ENCODE measurements at regions not wholly inside any gene's neighbourhood (a gene's known extent, or its start where the extent isn't known, plus 50 kb on each side); places are given as distances from the start of the nearest gene placed in this dataset.

DNA sequence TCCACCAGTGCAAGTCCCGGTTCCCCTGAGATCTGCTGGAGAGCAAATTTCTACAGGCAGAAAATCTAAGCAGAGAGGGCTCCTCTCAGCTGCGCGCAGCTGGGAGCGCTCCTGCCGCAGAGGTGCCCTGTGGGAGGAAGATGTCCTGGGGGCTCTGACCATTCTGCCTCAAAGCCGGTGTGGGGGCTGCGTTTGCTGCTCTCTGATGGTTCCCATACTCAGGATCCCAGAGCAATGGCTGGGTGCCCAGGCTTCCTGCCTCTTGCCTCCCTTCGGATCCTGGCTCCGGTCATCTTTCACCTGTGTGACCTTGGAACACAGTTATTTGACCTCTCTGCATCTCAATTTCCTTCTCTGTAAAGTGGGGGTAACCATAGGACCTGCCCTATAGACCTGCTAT lies 434.2 kb downstream of the ZNF521 start:
- no peak overlapping the region for H3K27ac Mint-ChIP-seq
- H3K9me3 Mint-ChIP-seq: no peaks in the 10 kb centered on the region
- peaks cover 4% of the 10 kb centered on the region for H3K27me3 Mint-ChIP-seq
- no peak overlapping the region for H3K4me3 Mint-ChIP-seq
- no peaks in the 10 kb centered on the region for H3K4me1 Mint-ChIP-seq
- no peaks in the 10 kb centered on the region for H3K36me3 Mint-ChIP-seq

DNA sequence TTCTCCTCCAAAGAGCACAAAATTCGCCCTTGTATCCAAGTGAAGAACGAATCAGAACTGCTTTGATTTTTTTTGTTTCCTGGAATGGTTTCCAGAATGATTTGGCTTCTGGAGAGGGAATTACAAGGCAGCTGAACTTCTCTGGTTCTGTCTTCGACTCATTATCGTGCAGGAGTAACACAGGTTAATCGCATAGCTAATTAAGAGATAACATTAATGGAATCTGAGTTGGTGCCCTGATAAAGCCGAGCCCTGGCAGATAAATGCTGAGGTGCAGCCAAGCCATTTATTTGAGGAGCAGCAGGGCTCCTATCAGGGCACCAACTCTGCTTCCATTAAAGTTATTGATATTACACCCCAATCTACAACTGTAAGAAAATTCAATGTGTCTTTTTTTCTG lies 433.7 kb downstream of the ZNF521 start:
- no peak overlapping the region for H3K4me3 Mint-ChIP-seq
- H3K4me1 Mint-ChIP-seq: no peaks in the 10 kb centered on the region
- H3K27me3 Mint-ChIP-seq: peaks cover 4% of the 10 kb centered on the region
- H3K27ac Mint-ChIP-seq: no peak overlapping the region
- no peaks in the 10 kb centered on the region for H3K9me3 Mint-ChIP-seq
- no peaks in the 10 kb centered on the region for H3K36me3 Mint-ChIP-seq

DNA sequence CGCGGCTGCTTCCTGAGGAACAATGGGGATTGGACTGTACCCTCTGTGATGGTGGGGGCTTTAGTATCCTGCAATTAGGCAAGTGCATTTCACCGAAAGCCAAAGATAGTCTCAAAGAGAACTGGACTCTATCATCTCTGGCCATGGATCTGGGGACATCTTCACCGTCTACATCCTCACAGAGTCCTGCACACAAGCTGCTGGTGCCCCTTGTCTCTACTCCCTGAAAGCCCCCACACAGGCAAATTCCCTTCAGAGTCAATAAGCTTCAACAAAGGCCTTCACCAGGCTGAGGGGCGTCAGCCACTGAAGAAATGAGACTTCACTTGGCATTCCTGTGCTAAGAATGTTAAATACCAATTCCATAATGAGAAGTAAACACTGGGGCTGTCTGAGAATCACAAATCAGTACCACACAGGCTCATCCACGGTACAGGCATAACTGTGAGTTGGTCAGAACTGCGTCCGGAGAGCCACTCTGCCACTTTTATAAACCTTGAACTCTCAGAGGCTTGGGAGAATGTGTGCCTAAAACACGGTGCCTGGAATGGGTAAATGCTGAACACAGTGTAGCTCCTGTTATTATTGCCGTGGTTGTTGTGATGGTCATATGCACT lies 432.7 kb downstream of the ZNF521 start:
- Mint-ChIP-seq H3K27me3 (peaks cover 6% of the 10 kb centered on the region), H3K36me3 (no peaks in the 10 kb centered on the region), H3K4me3 (no peak overlapping the region), H3K4me1 (no peaks in the 10 kb centered on the region), H3K9me3 (no peaks in the 10 kb centered on the region), H3K27ac (no peak overlapping the region)

DNA sequence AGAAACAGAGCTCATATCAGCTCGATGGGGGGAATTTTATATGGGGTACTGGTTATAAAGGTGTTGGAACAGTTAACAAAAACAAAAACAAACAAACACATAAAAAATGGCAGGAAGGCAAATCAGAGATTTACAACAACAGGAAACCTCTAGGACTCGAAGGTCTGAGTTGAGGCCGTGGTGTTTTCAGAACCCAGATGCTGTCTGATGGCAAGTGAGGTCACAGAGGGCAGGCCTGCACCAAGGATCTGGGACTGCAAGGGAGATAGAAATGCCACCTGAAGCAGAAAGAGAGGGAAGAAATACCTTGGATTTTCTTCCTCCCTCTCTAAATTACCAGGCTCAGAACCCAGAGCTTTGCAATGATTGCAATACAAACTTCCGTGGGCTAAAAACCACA lies 429.5 kb downstream of the ZNF521 start:
- no peaks in the 10 kb centered on the region for H3K4me1 Mint-ChIP-seq
- no peaks in the 10 kb centered on the region for H3K36me3 Mint-ChIP-seq
- H3K27me3 Mint-ChIP-seq: peaks cover 4% of the 10 kb centered on the region
- no peak overlapping the region for H3K4me3 Mint-ChIP-seq
- H3K27ac Mint-ChIP-seq: no peak overlapping the region
- H3K9me3 Mint-ChIP-seq: no peaks in the 10 kb centered on the region

DNA sequence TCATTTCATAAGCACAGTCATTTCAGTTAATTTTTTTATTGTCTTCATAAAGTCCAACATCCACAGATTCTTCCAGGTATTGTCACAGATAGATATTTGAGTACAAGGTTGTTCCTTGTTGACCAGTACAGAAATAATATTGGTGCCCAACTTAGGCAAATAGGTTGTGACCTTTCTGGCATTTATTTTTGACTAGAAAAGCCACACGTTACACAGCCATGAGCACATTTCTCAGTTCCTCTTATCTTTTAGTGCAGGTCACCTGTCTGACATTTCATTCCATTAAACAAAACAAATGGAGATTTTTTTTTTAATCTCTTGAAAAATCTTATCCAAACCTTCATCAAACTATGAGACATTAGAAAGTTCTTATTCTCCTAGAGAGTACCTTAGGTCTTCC lies 428.8 kb downstream of the ZNF521 start:
- no peaks in the 10 kb centered on the region for H3K4me1 Mint-ChIP-seq
- H3K36me3 Mint-ChIP-seq: no peaks in the 10 kb centered on the region
- H3K27me3 Mint-ChIP-seq: peaks cover 4% of the 10 kb centered on the region
- H3K4me3 Mint-ChIP-seq: no peak overlapping the region
- no peaks in the 10 kb centered on the region for H3K9me3 Mint-ChIP-seq
- no peak overlapping the region for H3K27ac Mint-ChIP-seq

DNA sequence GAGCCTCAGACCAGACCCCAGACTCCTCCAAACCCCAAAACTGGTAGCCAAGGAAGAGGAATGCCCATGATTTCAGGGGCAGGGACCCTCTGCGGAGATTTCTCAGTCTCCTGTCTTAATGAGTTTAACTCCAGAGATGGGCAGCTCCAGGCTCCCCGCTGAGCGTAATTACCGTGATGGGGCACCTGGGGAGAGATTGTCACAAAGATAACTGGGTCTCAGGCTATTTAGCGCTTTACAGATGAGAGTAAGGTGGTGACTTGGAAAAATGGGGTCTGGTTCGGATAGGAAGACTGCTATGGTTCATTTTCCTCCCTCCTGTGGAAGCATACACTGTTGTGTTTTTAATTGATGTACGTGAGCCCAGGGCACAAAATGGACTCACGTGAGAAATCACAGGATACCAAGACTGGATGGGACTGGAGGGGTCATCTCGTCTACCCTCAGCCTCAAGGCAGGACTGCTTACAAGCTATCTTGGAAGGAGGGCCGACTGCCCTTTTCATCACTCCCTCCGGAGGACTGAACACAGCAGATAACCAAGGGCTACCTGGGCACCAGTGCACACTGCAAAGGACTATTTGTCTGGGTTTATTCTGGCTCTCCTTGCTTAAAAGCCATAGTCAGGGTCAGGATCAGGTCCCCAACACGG lies 427.8 kb downstream of the ZNF521 start:
- no peaks in the 10 kb centered on the region for H3K36me3 Mint-ChIP-seq

DNA sequence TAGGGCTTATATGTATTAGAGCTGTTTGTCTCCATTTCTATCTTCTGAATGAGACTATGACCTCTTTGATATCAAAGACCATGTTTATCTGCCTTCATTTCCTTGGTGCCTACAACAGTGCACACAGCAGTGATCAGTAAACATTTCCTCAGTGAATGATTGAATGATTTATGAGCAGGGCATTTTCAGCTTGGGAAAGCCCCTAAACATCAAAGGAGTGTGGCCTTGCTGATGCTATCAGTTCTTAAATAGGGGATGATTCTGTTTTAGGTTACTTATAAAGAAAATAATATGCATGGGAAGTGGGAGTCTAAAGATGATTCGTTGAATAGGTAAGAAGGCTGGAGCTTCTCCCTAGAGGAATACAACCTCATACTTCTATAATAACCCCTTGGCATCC lies 425.3 kb downstream of the ZNF521 start:
- Mint-ChIP-seq H3K4me1 (no peaks in the 10 kb centered on the region), H3K27me3 (peaks cover 4% of the 10 kb centered on the region), H3K9me3 (no peaks in the 10 kb centered on the region), H3K27ac (no peak overlapping the region), H3K36me3 (no peaks in the 10 kb centered on the region), H3K4me3 (no peak overlapping the region)

More for the DNA sequence above, 427.8 kb downstream of the ZNF521 start:
- Mint-ChIP-seq H3K9me3 (no peaks in the 10 kb centered on the region), H3K27ac (no peak overlapping the region), H3K27me3 (peaks cover 3% of the 10 kb centered on the region), H3K4me3 (no peak overlapping the region), H3K4me1 (no peaks in the 10 kb centered on the region)

DNA sequence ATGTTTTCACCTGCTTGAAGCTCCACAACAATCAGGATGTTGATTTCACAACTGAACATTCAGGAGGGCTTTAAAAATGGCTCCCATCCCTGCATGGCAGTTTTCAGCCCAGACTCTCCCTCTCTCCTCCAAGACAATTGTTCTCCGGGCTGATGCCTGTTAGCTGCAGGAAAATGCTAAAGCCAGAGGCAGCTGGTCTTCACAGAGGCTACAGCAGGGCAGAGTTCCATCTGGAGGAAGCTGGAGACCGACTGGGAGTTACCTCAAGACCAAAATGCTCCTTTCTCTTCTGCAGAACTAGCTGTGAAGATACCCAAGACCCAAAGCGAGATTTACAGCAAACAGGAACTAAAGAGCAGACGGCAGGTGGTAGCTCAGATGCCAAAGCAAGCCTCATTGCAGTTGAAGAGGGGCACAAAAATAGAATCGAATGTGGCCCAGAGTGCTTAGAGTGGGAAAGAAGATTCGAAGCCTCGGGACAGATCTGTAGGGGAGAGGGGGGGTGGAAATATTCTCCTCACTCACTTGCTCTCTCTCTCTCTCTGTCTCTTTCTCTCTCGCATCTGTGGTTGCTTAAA lies 423.6 kb downstream of the ZNF521 start:
- no peaks in the 10 kb centered on the region for H3K4me1 Mint-ChIP-seq
- no peak overlapping the region for H3K4me3 Mint-ChIP-seq
- peaks cover 3% of the 10 kb centered on the region for H3K27me3 Mint-ChIP-seq
- H3K36me3 Mint-ChIP-seq: no peaks in the 10 kb centered on the region
- H3K9me3 Mint-ChIP-seq: no peaks in the 10 kb centered on the region
- no peak overlapping the region for H3K27ac Mint-ChIP-seq

DNA sequence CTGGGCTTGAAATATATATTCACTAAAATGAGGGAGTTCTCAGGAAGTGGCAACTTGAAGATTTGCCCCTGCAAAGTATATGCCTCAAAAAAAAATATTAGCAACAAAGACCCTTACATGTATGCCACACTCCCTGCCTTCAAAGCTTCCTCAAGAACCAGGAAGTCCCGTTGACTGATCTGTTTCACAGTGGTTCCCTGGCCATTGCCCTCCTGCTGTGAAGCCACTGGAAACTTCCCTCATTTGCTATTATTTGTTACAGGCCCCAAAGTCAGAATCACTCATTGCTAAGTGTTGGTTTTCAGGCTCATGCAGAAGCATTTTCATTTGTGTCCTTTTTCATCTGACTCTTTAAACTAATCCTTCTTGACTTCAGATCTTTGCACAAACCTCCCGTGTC lies 421.5 kb downstream of the ZNF521 start:
- Mint-ChIP-seq H3K4me3 (no peak overlapping the region), H3K9me3 (no peaks in the 10 kb centered on the region), H3K27me3 (peaks cover 3% of the 10 kb centered on the region), H3K4me1 (no peaks in the 10 kb centered on the region), H3K27ac (no peak overlapping the region), H3K36me3 (no peaks in the 10 kb centered on the region)

DNA sequence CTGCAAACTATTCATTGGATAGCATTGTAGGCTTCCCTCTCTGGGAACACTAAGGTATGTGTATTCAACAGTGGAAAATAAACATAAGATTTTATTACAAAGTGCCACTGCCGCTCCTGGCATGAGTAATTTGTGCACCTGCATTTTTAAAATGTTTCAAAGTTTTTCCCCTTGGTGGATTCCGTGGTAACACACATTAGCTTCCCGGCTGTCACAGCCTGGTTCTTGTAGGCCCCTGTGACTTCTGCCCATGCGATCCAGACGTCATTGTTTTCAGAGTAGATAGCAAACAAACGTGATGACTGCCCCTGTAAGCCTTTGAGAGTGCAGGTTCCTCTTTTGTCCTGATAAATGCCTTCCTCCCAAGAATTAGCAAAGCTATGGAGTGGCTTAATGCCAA lies 421.0 kb downstream of the ZNF521 start:
- Mint-ChIP-seq H3K36me3 (no peaks in the 10 kb centered on the region), H3K4me1 (no peaks in the 10 kb centered on the region), H3K4me3 (no peak overlapping the region), H3K9me3 (no peaks in the 10 kb centered on the region), H3K27ac (no peak overlapping the region), H3K27me3 (peaks cover 3% of the 10 kb centered on the region)

DNA sequence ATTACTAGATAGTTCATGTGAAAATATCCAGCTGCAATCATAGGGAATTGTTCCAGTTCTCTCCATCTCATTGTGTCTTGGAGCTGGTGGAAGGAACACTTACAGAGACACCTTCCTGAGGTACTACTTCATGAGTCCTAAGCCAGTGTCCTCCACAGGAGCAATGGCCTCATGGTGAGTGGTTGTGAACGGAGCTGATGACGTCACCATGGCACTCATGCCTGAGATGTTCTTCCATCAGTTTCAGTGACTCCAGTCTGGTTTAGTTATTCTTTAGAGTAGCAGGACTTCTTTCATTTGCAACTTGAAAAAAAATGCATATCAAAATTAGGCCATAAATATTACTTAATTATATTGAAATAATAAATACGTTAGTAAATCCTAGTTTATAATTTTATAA lies 418.6 kb downstream of the ZNF521 start:
- Mint-ChIP-seq H3K9me3 (no peaks in the 10 kb centered on the region), H3K27me3 (peaks cover 1% of the 10 kb centered on the region), H3K4me3 (no peak overlapping the region), H3K27ac (no peak overlapping the region), H3K36me3 (no peaks in the 10 kb centered on the region), H3K4me1 (no peaks in the 10 kb centered on the region)

DNA sequence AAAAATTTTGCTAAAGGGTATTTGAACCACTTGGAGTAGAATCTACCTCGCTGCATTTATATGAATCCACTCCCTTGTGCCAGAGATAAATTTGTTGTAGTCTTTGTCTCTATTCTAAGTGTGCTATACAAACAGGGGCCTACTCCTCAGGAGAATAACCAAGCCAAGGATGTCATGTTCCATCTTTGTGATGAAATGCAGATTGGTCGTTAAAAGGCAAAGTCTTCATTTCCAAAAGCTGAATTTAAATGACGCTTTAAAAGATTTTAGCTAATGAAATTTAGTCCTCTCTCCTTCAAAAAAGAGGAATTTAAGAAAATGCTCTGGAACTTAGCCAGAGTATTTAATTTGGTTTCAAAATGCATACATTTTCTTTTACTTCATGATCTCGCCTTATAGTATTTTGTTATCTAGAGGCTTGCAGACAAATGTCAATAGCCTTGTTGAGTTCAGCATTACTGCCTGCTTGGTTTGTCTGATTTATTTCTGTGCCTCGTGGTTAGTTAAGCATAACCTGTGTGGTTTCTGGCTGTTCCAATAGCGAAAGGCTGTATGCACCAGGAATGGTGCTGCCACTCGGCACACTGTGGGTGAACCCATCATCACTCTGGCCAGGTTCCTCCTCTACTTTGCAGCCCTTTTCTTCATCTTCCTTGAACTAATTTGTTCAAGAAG lies 417.6 kb downstream of the ZNF521 start:
- no peak overlapping the region for H3K27ac Mint-ChIP-seq
- H3K27me3 Mint-ChIP-seq: peaks cover 1% of the 10 kb centered on the region

DNA sequence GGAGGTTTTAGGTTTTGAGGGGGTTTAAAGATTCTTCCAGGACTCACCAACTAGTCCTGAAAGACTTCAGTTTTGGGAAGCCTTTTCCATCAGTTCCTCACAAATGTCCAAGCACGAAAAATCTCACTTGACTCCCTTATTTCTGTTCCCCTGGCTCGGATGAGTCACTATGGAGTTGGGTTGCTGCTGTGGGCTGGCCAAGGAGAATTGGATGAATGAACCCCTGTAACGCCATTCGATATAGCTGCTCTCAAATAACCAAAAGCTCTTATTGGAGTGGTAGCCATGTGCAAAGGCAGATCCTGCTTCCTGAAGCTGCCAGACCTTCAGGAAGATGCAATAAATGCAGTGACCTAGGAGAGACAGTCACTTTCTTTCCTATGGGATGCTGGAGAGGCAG lies 417.0 kb downstream of the ZNF521 start:
- Mint-ChIP-seq H3K27ac (no peak overlapping the region), H3K9me3 (no peaks in the 10 kb centered on the region), H3K4me1 (no peaks in the 10 kb centered on the region), H3K4me3 (no peak overlapping the region), H3K27me3 (peaks cover 1% of the 10 kb centered on the region), H3K36me3 (no peaks in the 10 kb centered on the region)

More for the DNA sequence above, 417.6 kb downstream of the ZNF521 start:
- H3K9me3 Mint-ChIP-seq: no peaks in the 10 kb centered on the region
- no peak overlapping the region for H3K4me3 Mint-ChIP-seq
- no peaks in the 10 kb centered on the region for H3K4me1 Mint-ChIP-seq
- H3K36me3 Mint-ChIP-seq: no peaks in the 10 kb centered on the region

DNA sequence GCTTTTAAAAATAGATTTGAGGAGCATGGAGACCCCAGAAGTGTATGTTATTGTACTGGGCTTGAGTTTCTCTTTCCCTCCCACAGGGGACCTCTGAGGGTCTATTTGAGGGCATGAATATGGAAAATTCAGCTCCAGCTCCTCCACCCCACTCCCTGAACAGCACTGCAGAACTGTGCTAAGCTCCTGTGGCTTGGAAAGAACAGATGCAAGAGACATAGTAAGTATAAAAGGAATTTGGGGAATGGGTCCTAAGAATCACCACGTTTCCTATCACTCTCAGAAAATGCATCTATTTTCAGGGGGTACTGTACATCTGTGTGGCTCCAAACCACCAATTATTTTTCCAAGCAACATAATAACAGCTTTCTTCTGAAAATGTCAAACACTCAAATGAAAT lies 416.1 kb downstream of the ZNF521 start:
- no peak overlapping the region for H3K4me3 Mint-ChIP-seq
- no peaks in the 10 kb centered on the region for H3K4me1 Mint-ChIP-seq
- no peaks in the 10 kb centered on the region for H3K9me3 Mint-ChIP-seq
- H3K36me3 Mint-ChIP-seq: no peaks in the 10 kb centered on the region
- no peak overlapping the region for H3K27ac Mint-ChIP-seq
- peaks cover 1% of the 10 kb centered on the region for H3K27me3 Mint-ChIP-seq

DNA sequence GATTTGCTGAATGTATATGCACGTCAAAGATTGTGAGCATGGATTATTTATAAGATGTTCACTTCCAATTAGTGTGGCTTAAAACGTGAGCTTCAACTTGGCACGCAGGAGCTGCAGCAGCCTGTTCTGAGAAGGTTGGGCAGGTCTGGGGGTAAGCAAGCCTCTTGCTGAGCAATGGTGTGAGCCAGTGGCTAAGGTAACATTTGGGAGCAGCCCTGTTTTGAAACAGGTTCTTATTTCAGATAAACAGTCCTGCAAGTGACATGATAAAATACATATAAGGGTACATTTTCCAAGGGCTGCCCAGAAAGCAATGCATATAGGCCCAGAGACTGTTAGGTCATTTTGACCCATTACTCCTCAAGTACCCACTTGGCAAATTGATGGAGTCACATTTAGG lies 415.3 kb downstream of the ZNF521 start:
- Mint-ChIP-seq H3K9me3 (no peaks in the 10 kb centered on the region), H3K36me3 (no peaks in the 10 kb centered on the region), H3K27me3 (no peaks in the 10 kb centered on the region), H3K27ac (no peak overlapping the region), H3K4me3 (no peak overlapping the region), H3K4me1 (no peaks in the 10 kb centered on the region)

DNA sequence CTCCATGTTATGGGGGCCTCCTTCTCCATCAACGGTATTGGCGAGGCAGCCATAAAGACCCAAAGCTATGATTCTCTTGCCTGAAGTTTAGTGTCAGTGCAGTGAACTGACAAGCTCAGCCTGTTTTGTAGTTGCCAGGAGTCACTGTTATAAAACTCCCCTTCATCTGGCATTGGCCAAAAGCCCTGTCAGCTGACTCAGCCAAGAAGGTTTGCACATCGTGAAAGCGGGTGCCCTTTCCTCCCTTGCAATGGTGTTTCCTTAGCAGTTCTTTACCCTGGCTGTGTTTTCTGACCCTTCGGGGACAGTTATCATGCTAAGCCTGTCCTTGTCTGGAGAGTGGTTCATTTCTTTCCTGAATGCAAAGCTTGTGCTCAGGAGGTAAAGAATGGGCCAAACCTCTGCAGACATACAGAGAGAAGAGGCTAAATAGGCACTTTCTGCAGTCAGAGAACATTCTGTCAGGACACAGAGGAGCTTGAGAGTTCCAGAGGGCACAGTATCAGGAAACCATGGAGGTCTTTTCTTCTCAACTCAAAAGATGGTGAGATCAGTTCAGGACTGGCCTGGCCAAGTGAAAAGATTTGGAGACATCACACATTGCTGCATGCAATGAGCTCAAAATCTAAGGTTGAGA lies 414.2 kb downstream of the ZNF521 start:
- no peaks in the 10 kb centered on the region for H3K9me3 Mint-ChIP-seq
- no peaks in the 10 kb centered on the region for H3K27me3 Mint-ChIP-seq
- no peak overlapping the region for H3K4me3 Mint-ChIP-seq
- no peak overlapping the region for H3K27ac Mint-ChIP-seq
- H3K36me3 Mint-ChIP-seq: no peaks in the 10 kb centered on the region
- H3K4me1 Mint-ChIP-seq: no peaks in the 10 kb centered on the region

Measured in activated naive CD4-positive, alpha-beta T cell treated with anti-CD3 and anti-CD28 coated beads, Interleukin-2, amount 50 U/mL, for 24 hours (primary cell).